ENCODE measurements at regions not wholly inside any gene's neighbourhood (a gene's known extent, or its start where the extent isn't known, plus 50 kb on each side); places are given as distances from the start of the nearest gene placed in this dataset.
"Not testable (repeated sequence)": the region's sequence is repeated elsewhere in the genome, so short reads cannot be mapped to it uniquely, and the experiment has no call there.

GRCh38 chr1:88623101-88623500, 61.0 kb upstream of the PKN2 start:
- not testable (repeated sequence) for TF ChIP-seq CTCF (conservative IDR thresholded peaks at IDR 0.05); ZFX (IDR thresholded peaks at IDR 0.05)

All from C4-2B (cell line).